ENCODE measurements at regions not wholly inside any gene's neighbourhood (a gene's known extent, or its start where the extent isn't known, plus 50 kb on each side); places are given as distances from the start of the nearest gene placed in this dataset.

- DNase-seq (ENCODE audit: low read depth, low spot score) = no peak
These were observed 343.4 kb downstream of the LRIG3 start for GRCh38 chr12:58576916-58577315.

GRCh38 chr12:58580095-58580494 lies 340.2 kb downstream of the LRIG3 start:
- no peak for DNase-seq (ENCODE audit: low read depth, low spot score)

GRCh38 chr12:58583529-58583928 lies 336.8 kb downstream of the LRIG3 start:
- DNase-seq (ENCODE audit: low read depth, low spot score) = no peak

GRCh38 chr12:58583940-58584339 lies 336.4 kb downstream of the LRIG3 start:
- no peak for DNase-seq (ENCODE audit: low read depth, low spot score)

- DNase-seq (ENCODE audit: low read depth, low spot score) = no peak
These were observed 335.4 kb downstream of the LRIG3 start for GRCh38 chr12:58584880-58585279.

- DNase-seq (ENCODE audit: low read depth, low spot score) = no peak
These were observed 333.5 kb downstream of the LRIG3 start for GRCh38 chr12:58586762-58587161.

- DNase-seq (ENCODE audit: low read depth, low spot score) = no peak
These were observed 331.5 kb downstream of the LRIG3 start for GRCh38 chr12:58588770-58589169.

GRCh38 chr12:58592475-58593207 lies 327.7 kb downstream of the LRIG3 start:
- DNase-seq (ENCODE audit: low read depth, low spot score) = no peak

- DNase-seq (ENCODE audit: low read depth, low spot score) = no peak
These were observed 326.6 kb downstream of the LRIG3 start for GRCh38 chr12:58593557-58594304.

GRCh38 chr12:58596381-58596780 lies 323.9 kb downstream of the LRIG3 start:
- DNase-seq (ENCODE audit: low read depth, low spot score) = no peak

- DNase-seq (ENCODE audit: low read depth, low spot score) = no peak
These were observed 318.8 kb downstream of the LRIG3 start for GRCh38 chr12:58601529-58601928.

GRCh38 chr12:58602179-58602578 lies 318.1 kb downstream of the LRIG3 start:
- DNase-seq (ENCODE audit: low read depth, low spot score) = no peak

- no peak for DNase-seq (ENCODE audit: low read depth, low spot score)
These were observed 317.6 kb downstream of the LRIG3 start for GRCh38 chr12:58602736-58603135.

- no peak for DNase-seq (ENCODE audit: low read depth, low spot score)
These were observed 312.5 kb downstream of the LRIG3 start for GRCh38 chr12:58607805-58608204.

GRCh38 chr12:58608711-58609110 lies 311.6 kb downstream of the LRIG3 start:
- DNase-seq (ENCODE audit: low read depth, low spot score) = no peak

- no peak for DNase-seq (ENCODE audit: low read depth, low spot score)
These were observed 305.3 kb downstream of the LRIG3 start for GRCh38 chr12:58615047-58615446.

GRCh38 chr12:58615576-58615975 lies 304.7 kb downstream of the LRIG3 start:
- no peak for DNase-seq (ENCODE audit: low read depth, low spot score)

- DNase-seq (ENCODE audit: low read depth, low spot score) = no peak
These were observed 303.7 kb downstream of the LRIG3 start for GRCh38 chr12:58616618-58617017.

GRCh38 chr12:58621126-58621525 lies 299.2 kb downstream of the LRIG3 start:
- no peak for DNase-seq (ENCODE audit: low read depth, low spot score)

GRCh38 chr12:58629376-58629775 lies 290.9 kb downstream of the LRIG3 start:
- DNase-seq (ENCODE audit: low read depth, low spot score) = no peak

- no peak for DNase-seq (ENCODE audit: low read depth, low spot score)
These were observed 286.8 kb downstream of the LRIG3 start for GRCh38 chr12:58633479-58633878.

- DNase-seq (ENCODE audit: low read depth, low spot score) = no peak
These were observed 280.9 kb downstream of the LRIG3 start for GRCh38 chr12:58639318-58639934.

- no peak for DNase-seq (ENCODE audit: low read depth, low spot score)
These were observed 280.0 kb downstream of the LRIG3 start for GRCh38 chr12:58640314-58640713.
